ENCODE measurements at regions not wholly inside any gene's neighbourhood (a gene's known extent, or its start where the extent isn't known, plus 50 kb on each side); places are given as distances from the start of the nearest gene placed in this dataset.
A peak's percentile ranks its signal among the peaks of the same experiment; 100 is the strongest.
"Not testable (repeated sequence)": the region's sequence is repeated elsewhere in the genome, so short reads cannot be mapped to it uniquely, and the experiment has no call there.

DNA sequence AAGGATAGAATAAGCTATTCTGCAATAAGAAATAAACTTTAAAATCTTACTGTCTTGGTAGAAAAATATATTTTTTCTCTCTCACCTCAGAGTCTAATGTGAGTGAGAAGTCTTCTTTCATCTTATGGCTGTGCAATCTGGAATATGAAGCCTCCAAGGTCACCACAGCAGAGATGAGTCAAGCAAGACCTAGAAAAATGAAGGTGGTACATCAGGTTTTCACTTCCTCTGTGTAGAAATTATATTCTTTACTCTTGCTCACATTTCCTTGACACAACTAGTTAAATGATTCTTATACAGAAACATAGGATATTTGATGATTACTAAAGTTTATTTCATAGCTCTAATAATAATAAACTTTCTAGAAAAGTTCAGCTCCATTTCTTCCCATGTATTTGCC lies 211.4 kb downstream of the CXXC4 start:
- peak; percentile 5 for DNase-seq (ENCODE audit: low read depth)
- no peak for TF ChIP-seq CTCF (IDR thresholded peaks at IDR 0.05; ENCODE audit: insufficient read depth, low read depth, low read length, missing control alignments)
- no peak overlapping the region for H3K4me3 ChIP-seq (ENCODE audit: low read depth, low read length)

DNA sequence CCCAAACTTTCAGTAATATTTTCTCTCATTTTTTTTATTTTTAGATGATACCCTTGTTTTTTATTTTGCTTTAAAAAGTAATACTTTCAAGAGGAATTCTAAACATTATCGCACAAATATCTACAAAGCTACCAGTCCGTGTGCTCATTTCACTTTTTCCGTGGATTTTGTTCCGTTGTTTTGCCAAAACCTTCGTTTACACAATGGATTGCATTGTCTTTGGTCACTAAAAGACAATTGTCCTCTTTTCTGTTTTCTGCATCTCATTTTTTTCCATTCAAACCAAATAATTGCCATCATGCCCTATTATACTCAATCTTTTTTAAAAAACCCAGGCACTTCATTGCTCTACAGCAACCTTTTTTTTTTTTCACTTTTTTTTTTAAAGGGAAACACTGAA lies 214.9 kb downstream of the CXXC4 start:
- no peak overlapping the region for H3K4me3 ChIP-seq (ENCODE audit: low read depth, low read length)
- DNase-seq (ENCODE audit: low read depth) = no peak
- TF ChIP-seq CTCF (IDR thresholded peaks at IDR 0.05; ENCODE audit: insufficient read depth, low read depth, low read length, missing control alignments) = no peak

DNA sequence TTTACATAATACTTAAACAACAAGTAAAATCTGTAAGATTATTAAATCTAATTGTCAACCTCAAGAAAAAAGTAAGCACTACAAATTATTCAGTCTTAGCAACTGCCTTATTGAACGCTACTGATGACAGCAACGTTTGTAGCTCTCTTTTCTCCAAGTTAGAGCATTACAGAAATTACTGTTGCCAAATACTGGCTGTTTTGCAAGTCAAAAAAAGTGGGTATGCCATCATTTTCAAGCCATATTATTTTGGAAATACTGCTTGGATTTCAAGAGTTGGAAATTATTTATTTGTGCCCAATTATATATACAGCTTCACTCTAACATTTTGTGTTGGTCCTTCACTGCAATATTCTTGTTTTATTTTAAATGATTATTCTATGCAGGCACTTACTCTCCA lies 221.7 kb downstream of the CXXC4 start:
- H3K4me3 ChIP-seq (ENCODE audit: low read depth, low read length) = no peak overlapping the region
- no peak for TF ChIP-seq CTCF (IDR thresholded peaks at IDR 0.05; ENCODE audit: insufficient read depth, low read depth, low read length, missing control alignments)
- DNase-seq (ENCODE audit: low read depth) = no peak

GRCh38 chr4:104269603-104270002 lies 225.1 kb downstream of the CXXC4 start:
- DNase-seq (ENCODE audit: low read depth); H3K4me3 ChIP-seq (ENCODE audit: low read depth, low read length): not testable (repeated sequence)

DNA sequence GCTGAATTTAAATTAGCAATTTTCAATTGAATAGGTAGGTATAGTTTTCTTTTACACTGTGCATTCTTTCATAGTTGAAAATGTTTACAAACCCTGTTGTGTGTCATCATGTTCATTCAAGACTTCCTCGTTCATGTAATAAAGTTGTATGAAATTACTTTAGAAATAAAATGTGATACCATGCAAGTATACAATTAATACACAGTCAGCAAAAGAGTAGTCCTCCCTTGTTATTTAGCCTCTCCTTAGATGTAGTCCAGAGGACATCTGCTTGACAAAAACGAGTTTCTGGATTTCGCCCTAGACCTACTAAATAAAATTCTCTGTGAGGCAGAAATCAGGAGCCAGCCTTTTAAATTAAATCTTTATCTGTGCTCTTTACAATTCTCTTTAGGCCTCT lies 231.6 kb downstream of the CXXC4 start:
- TF ChIP-seq CTCF (IDR thresholded peaks at IDR 0.05; ENCODE audit: insufficient read depth, low read depth, low read length, missing control alignments) = no peak
- H3K4me3 ChIP-seq (ENCODE audit: low read depth, low read length) = no peak overlapping the region
- no peak for DNase-seq (ENCODE audit: low read depth)

DNA sequence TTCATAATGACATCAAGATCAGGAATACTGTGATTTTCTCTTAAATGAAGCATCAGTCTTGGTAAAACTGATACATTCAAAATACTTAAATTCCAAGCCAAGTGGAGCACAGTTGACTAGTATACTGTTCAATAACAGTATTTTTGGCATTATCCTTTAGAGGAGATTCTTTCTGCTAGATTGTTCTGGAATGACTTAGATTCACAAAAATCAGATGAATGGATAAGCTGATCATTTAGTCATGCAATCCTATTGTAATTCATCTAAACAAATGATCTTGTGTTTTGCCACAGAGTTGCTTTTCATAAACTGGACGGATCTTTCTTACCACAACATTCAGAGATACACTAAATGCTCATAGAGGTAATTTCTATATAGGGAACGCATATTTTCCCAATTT lies 232.0 kb downstream of the CXXC4 start:
- no peak overlapping the region for H3K4me3 ChIP-seq (ENCODE audit: low read depth, low read length)
- no peak for TF ChIP-seq CTCF (IDR thresholded peaks at IDR 0.05; ENCODE audit: insufficient read depth, low read depth, low read length, missing control alignments)
- DNase-seq (ENCODE audit: low read depth) = no peak

DNA sequence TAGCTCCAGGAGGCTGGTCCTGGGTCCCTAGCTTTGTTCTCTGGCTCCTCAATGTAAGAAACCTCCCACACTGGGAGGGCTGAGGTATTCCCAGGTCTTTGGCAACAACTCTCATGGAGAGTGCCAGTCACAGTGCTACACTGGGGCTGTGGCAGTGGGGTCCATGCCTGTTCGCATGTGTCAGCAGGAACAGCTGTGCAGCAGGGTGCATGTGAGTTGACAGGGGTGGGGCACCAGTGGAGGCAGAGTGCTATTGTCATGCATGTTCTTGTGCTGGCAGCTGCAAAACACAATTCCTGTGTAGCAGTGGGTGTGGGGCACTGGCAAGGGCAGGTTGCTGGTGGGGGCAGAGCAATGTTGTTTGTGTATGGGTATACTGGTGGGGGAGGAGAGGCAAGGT lies 246.0 kb downstream of the CXXC4 start:
- DNase-seq (ENCODE audit: low read depth) = no peak
- no peak overlapping the region for H3K4me3 ChIP-seq (ENCODE audit: low read depth, low read length)
- TF ChIP-seq CTCF (IDR thresholded peaks at IDR 0.05; ENCODE audit: insufficient read depth, low read depth, low read length, missing control alignments) = no peak

DNA sequence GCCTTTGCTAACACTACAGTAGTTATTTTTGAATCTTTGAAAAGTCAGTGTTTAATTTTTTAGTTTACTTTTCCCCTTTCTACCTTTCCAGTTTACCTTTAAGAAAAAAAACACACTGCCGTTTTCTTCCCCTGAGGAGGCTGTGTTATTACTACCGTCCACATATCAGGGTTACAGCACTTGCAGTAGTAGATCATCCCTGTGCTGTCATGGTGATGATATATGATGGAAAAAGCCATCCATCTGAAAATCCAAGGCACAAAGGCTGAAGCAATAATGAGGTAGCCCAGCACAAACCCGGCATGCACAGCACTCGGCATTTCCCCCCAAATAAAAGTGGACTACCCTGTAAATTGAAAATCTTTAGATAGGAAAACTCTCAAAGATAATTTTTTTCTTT lies 258.7 kb downstream of the CXXC4 start:
- no peak for DNase-seq (ENCODE audit: low read depth)
- no peak for TF ChIP-seq CTCF (IDR thresholded peaks at IDR 0.05; ENCODE audit: insufficient read depth, low read depth, low read length, missing control alignments)
- H3K4me3 ChIP-seq (ENCODE audit: low read depth, low read length) = no peak overlapping the region
